Heart left ventricle (tissue), 16 donors: ENCODE measurements at regions not wholly inside any gene's neighbourhood (a gene's known extent, or its start where the extent isn't known, plus 50 kb on each side); places are given as distances from the start of the nearest gene placed in this dataset.

Experiments used
- ATAC-seq, 4 donors: fragments of 200-7000 bp; cut with Tn5 transposase; one replicate each; pipeline ENCODE4 v1.9.1; 2020 to 2022; ENCODE audit warnings: moderate library complexity in 4 of 4, mild to moderate bottlenecking in 3 of 4, moderate number of reproducible peaks in 1 of 4
- DNase-seq, 5 donors: peaks; one replicate each; pipeline ENCODE4 v3.0.0-alpha.2; 2020
- H3K27ac ChIP-seq, 12 donors: fragments of 200-600 bp; sonication (generic) in 4 of 12; one replicate each; pipeline versions ENCODE4 v1.5.0 to v1.8.0; 2016 to 2022; ENCODE audit warnings: mild to moderate bottlenecking in 2 of 12
- H3K27me3 ChIP-seq, 9 donors: fragments of 200-600 bp; sonication (generic) in 2 of 9; one replicate each; pipeline versions ENCODE4 v1.5.1 to v1.8.0; 2016 to 2022; ENCODE audit warnings: mild to moderate bottlenecking in 3 of 9
- H3K36me3 ChIP-seq, 9 donors: fragments of 200-600 bp; sonication (generic) in 2 of 9; one replicate each; pipeline versions ENCODE4 v1.5.0 to v1.8.0; 2018 to 2022; ENCODE audit warnings: mild to moderate bottlenecking in 2 of 9
- H3K4me1 ChIP-seq, 12 donors: fragments of 200-600 bp; sonication (generic) in 4 of 12; one replicate each; pipeline versions ENCODE4 v1.5.0 to v1.8.0; 2016 to 2022; ENCODE audit warnings: mild to moderate bottlenecking in 3 of 12
- H3K4me3 ChIP-seq, 12 donors: fragments of 200-600 bp; sonication (generic) in 4 of 12; one replicate each; pipeline versions ENCODE4 v1.5.0 to v1.8.0; 2017 to 2022; ENCODE audit warnings: mild to moderate bottlenecking in 9 of 12, moderate library complexity in 4 of 12
- H3K9me3 ChIP-seq, 12 donors: fragments of 200-600 bp; sonication (generic) in 4 of 12; one replicate each; pipeline versions ENCODE4 v1.5.0 to v1.8.0; 2016 to 2022; ENCODE audit warnings: mild to moderate bottlenecking in 1 of 12
- CTCF ChIP-seq, 12 donors: fragments of 200-600 bp; sonication (generic) in 4 of 12; IDR thresholded peaks; one replicate each; pipeline versions ENCODE4 v1.5.0 to v1.8.0; 2018 to 2022; ENCODE audit warnings: antibody characterized with exemption in 12 of 12, mild to moderate bottlenecking in 5 of 12
- POLR2A ChIP-seq, 2 donors: fragments of 450-650 bp; IDR thresholded peaks; one replicate each; pipeline ENCODE4 v1.6.1; 2017; ENCODE audit warnings: antibody characterized with exemption in 2 of 2, mild to moderate bottlenecking in 2 of 2, moderate library complexity in 2 of 2
- WGBS, 4 donors: extraction: QIAGEN DNeasy Blood & Tissue Kit in 2 of 4; methylation state at CpG; one replicate each; pipeline versions ENCODE4 v1.1.5 to v1.1.7; 2013 to 2018; 5-methylcytosine and 5-hydroxymethylcytosine counted together
- intact Hi-C, 10 donors: fragments of 100-400 bp; cut with DNase I; formaldehyde crosslinking; loops; one replicate each; pipeline versions ENCODE4 v1.11.1 to v1.14.2; 2022
- donor health status: ischemic (EF 13 %, LVEDD 7.1; RV severe dilation, severe dysfunction).
- donor health status: healthy with polysubstance abuse.
- donor health status: DM: no; HTN: yes; CAD: no.
- donor health status: DM: no; HTN: no; CAD: no.
- donor health status: ischemic (EF 25% LVEDD 6.9; RV normal size, moderate dysfunction).
- donor health status: ischemic (EF 25% LVEDD 5.7; RV mildly dilated, moderate dysfunction).
- donor health status: healthy.
- donor health status: DM: yes; HTN: yes; CAD: no.
- donor health status: ischemic (EF 35%, LVEDD 5.7; RV mildly dilated, moderate dysfunction).
- donor health status: nonischemic (EF 11% LVEDD 7.7; RV severe dilation, severe dysfunction).
- donor health status: DM: yes; HTN: yes; CAD: no.
- donor health status: PGD.
- donor health status: ischemic (EF 29% LVEDD 5.4; RV normal size, mild dysfunction).
- donor health status: nonischemic (EF 23%, LVEDD 6.1; RV moderate dilation, normal function).

- DNase-seq (peak in 4 of 5 donors; percentile 49 to 82 (median 66)), ATAC-seq (peak; percentile 97 to 99 (median 98))
- H3K27ac ChIP-seq, result peak overlapping the region in 11 of 12 donors; percentile 34 to 84 (median 69)
- no peaks in the 10 kb centered on the region for H3K27me3 ChIP-seq
- WGBS, 4 donors, result 25 to 38% (median 29%) methylated on average over 4 of the region's 4 CpGs
- H3K4me3 ChIP-seq, result no peak overlapping the region
- H3K9me3 ChIP-seq, result no peaks in the 10 kb centered on the region
- peaks cover 0 to 15% (median 2%) of the 10 kb centered on the region in 12 donors for H3K4me1 ChIP-seq
- intact Hi-C loops, result loop anchor here in 2 of 10 donors (2.0 to 5.0 kb wide), 3 partner anchors 94 to 370 kb away; partner anchors contain the start of gene NR4A3 (in 1 of the 2)
- H3K36me3 ChIP-seq, result no peaks in the 10 kb centered on the region
- TF ChIP-seq POLR2A (IDR thresholded peaks at IDR 0.05), result no peak
- no peak for TF ChIP-seq CTCF (IDR thresholded peaks at IDR 0.05)
Observed at GRCh38 chr9:99451112-99451606, 229.1 kb downstream of the SEC61B start.

GRCh38 chr9:99457406-99457805 lies 235.3 kb downstream of the SEC61B start:
- Histone ChIP-seq H3K27me3 (peaks cover 0 to 3% (median 0%) of the 10 kb centered on the region in 9 donors), H3K36me3 (no peaks in the 10 kb centered on the region), H3K4me1 (no peaks in the 10 kb centered on the region), H3K4me3 (no peak overlapping the region), H3K27ac (no peak overlapping the region), H3K9me3 (no peaks in the 10 kb centered on the region)
- no peak for TF ChIP-seq POLR2A (IDR thresholded peaks at IDR 0.05)
- no peak for TF ChIP-seq CTCF (IDR thresholded peaks at IDR 0.05)
- no peak for ATAC-seq
- intact Hi-C loops, result no loop called here
- DNase-seq, result no peak
- 56 to 73% (median 66%) methylated on average over 2 of the region's 2 CpGs for WGBS, 4 donors

GRCh38 chr9:99457981-99458380 lies 235.9 kb downstream of the SEC61B start:
- no peaks in the 10 kb centered on the region for H3K9me3 ChIP-seq
- 61 to 80% (median 71%) methylated on average over 1 of the region's 1 CpG for WGBS, 4 donors
- H3K36me3 ChIP-seq, result no peaks in the 10 kb centered on the region
- H3K27ac ChIP-seq, result no peak overlapping the region
- H3K27me3 ChIP-seq, result peaks cover 0 to 3% (median 0%) of the 10 kb centered on the region in 9 donors
- H3K4me1 ChIP-seq, result no peaks in the 10 kb centered on the region
- TF ChIP-seq CTCF (IDR thresholded peaks at IDR 0.05) (no peak), POLR2A (IDR thresholded peaks at IDR 0.05) (no peak)
- intact Hi-C loops, result no loop called here
- no peak for DNase-seq
- H3K4me3 ChIP-seq, result no peak overlapping the region
- no peak for ATAC-seq

- H3K36me3 ChIP-seq, result no peaks in the 10 kb centered on the region
- intact Hi-C loops, result no loop called here
- H3K27ac ChIP-seq, result no peak overlapping the region
- no peak overlapping the region for H3K4me3 ChIP-seq
- TF ChIP-seq POLR2A (IDR thresholded peaks at IDR 0.05) (no peak), CTCF (IDR thresholded peaks at IDR 0.05) (no peak)
- peaks cover 0 to 3% (median 0%) of the 10 kb centered on the region in 9 donors for H3K27me3 ChIP-seq
- no peaks in the 10 kb centered on the region for H3K4me1 ChIP-seq
- ATAC-seq, result no peak
- no peaks in the 10 kb centered on the region for H3K9me3 ChIP-seq
- no peak for DNase-seq
- 90 to 94% (median 91%) methylated on average over 9 of the region's 9 CpGs for WGBS, 4 donors
Observed at GRCh38 chr9:99459919-99460318, 237.8 kb downstream of the SEC61B start.
